Retinal pigment epithelial cell (primary cell): ENCODE measurements at regions not wholly inside any gene's neighbourhood (a gene's known extent, or its start where the extent isn't known, plus 50 kb on each side); places are given as distances from the start of the nearest gene placed in this dataset.
"Not testable (repeated sequence)": the region's sequence is repeated elsewhere in the genome, so short reads cannot be mapped to it uniquely, and the experiment has no call there.

Experiments used
- DNase-seq: peaks from one replicate; pipeline ENCODE4 v3.0.0-alpha.2; 2010; ENCODE audit warnings: low read depth
- H3K4me3 ChIP-seq: 2 replicates; pipeline ENCODE4 v1.5.1; 2011; ENCODE audit warnings: mild to moderate bottlenecking, low read length, control low read depth, moderate library complexity
- CTCF ChIP-seq: conservative IDR thresholded peaks from 2 replicates; pipeline ENCODE4 v1.5.1; 2011; ENCODE audit warnings: low read depth, low read length, control low read depth, inconsistent platforms

- H3K4me3 ChIP-seq = no peak overlapping the region
- TF ChIP-seq CTCF = no peak
- DNase-seq = no peak
Measured at GRCh38 chr5:27125856-27126255, 87.5 kb upstream of the CDH9 start.

DNA sequence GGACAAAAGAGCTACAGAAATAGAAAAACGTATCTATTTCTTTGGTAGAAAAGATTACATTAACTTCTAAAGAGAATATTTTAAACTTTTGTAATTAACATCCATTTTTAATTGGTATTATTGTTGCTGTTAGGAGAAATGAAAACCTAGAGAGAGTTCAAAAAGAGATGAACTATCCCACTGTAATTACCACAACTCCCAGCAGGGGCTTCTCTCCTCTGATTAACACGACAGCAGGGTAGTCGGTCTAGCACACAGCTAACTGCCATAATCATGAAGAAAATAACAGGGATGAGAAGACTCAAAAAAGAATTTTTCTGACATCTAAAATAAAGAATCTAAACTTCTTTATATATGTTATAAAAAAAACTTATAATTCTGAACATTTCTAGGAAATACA lies 86.2 kb upstream of the CDH9 start:
- no peak for DNase-seq
- TF ChIP-seq CTCF = peak; percentile 72
- H3K4me3 ChIP-seq = no peak overlapping the region

- DNase-seq, H3K4me3 ChIP-seq: not testable (repeated sequence)
Measured at GRCh38 chr5:27119736-27120321, 81.4 kb upstream of the CDH9 start.

GRCh38 chr5:27103486-27103885 lies 65.1 kb upstream of the CDH9 start:
- no peak overlapping the region for H3K4me3 ChIP-seq
- no peak for DNase-seq
- TF ChIP-seq CTCF = no peak

GRCh38 chr5:27095761-27096160 lies 57.4 kb upstream of the CDH9 start:
- H3K4me3 ChIP-seq, DNase-seq: not testable (repeated sequence)

GRCh38 chr5:27093279-27093678 lies 54.9 kb upstream of the CDH9 start:
- H3K4me3 ChIP-seq = no peak overlapping the region
- DNase-seq = no peak
- TF ChIP-seq CTCF = no peak

GRCh38 chr5:27091858-27092257 lies 53.5 kb upstream of the CDH9 start:
- no peak for DNase-seq
- H3K4me3 ChIP-seq = no peak overlapping the region

DNA sequence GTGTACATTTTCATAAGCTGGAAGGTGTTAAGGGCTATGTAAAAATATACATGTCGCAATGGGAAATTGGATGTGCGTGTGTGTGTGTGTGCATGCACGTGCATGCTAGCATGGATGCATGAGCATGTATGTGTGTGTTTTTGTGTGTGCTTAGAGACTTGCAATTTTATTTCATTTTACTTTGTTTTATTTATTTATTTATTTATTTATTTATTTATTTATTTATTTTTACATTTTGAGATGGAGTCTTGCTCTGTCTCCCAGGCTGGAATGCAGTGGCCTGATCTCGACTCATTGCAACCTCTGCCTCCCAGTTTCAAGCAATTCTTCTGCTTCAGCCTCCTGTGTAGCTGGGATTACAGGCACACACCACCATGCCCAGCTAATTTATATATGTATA lies 50.4 kb upstream of the CDH9 start:
- not testable (repeated sequence) for H3K4me3 ChIP-seq, DNase-seq

More at GRCh38 chr5:27091858-27092257, 53.5 kb upstream of the CDH9 start:
- TF ChIP-seq CTCF = no peak
